HG02588 (cell line): ENCODE measurements at regions not wholly inside any gene's neighbourhood (a gene's known extent, or its start where the extent isn't known, plus 50 kb on each side); places are given as distances from the start of the nearest gene placed in this dataset.

ENCODE experiments used
- ATAC-seq: cut with Tn5 transposase; IDR thresholded peaks from one replicate; pipeline ENCODE4 v1.9.1; 2021; ENCODE audit warnings: mild to moderate bottlenecking, moderate library complexity; ENCODE audit not compliant: unreplicated experiment

DNA sequence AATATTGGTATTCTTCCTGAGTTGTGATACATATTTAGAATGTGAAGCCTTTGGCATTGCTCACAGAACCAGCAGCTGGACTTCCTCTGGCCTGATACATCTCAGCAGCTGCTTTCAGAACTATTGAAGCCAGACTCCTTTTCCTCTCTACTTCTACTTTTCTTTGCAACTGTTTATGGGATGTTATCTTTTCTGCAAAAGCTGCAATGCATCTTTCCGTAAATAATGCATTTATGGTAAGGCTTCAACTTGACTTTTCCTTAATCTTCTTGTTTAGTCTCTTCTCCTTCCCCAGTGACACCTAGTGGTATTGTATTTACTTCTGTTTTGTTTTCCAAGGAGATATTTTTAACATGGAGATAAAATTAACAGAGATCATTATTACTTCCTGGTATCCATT, 1548.7 kb downstream of the PCDH7 start:
- ATAC-seq, result no peak

DNA sequence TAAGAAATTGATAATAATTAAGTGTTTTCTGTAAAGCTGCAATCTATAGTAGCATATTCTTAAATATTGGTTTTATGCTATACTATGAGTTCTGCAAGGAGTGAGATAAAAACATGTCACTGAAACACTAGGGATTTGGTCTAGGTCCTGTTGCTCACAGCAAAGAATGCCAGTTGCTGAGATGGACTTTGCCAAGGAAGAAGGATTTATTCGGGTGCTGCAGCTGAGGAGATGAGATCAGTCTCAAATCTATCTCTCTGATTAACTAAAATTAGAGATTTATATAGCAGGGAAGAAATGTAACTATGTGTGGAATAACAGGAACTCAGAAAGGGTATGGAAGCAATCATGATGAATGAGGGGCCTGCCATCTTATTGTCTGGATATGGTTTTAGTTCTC, 1569.9 kb downstream of the PCDH7 start:
- ATAC-seq, result no peak

DNA sequence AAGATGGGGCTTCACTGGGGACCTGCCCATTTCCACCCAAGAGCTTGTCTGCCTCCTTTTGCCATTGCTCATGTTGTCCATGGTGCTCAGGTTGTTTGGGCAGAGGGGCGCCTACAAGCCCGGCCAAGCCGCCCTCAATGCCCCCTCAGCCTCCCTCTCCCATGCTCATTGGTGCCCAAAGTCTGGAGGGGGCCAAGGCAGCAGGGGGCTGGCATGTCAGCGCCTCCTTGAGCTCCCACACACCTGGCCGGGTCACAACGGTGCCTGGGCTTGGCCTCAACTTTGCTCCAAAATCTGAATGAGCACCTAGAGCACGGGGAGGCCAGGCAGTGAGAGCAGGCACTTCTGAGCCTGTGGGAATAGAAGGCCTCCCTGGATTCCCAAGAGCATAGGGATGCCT, 1598.8 kb downstream of the PCDH7 start:
- no peak for ATAC-seq

DNA sequence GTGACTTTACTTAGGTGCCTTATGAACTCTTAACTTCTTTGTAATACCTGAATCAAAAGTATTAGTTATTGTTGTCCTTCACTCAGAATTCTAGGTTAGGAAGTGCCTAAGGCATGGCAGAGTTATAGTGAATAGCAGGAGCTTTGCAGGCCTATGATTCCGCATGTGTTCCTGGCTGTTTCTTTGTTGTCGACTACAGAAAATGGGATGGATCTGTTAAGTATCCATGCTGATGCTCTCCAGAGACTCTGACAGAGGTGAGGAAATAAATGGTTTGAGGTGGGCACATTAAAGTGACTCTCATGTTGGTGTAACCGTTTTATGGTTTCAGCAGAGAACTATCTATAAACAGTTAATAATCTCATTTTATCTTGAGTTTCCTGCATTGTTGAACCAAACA, 1601.3 kb downstream of the PCDH7 start:
- no peak for ATAC-seq

DNA sequence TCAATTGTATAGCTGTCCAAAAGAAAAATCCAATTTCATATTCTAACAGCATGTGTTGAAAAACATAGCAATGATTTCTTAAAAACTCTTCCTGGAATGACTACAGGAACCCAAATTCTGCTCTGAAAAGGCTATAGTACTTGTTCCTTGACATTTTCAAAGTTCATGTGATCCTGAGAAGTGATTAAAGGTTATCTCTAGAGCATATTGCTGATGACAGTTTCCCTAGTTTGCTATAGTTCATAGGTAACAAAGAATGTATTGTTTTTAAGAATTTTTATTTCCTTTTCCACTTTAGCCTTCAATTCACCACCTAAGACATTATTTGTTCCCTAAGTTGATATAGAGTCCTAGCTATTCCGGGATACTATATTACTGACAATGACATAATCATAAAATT, 1614.6 kb downstream of the PCDH7 start:
- no peak for ATAC-seq

DNA sequence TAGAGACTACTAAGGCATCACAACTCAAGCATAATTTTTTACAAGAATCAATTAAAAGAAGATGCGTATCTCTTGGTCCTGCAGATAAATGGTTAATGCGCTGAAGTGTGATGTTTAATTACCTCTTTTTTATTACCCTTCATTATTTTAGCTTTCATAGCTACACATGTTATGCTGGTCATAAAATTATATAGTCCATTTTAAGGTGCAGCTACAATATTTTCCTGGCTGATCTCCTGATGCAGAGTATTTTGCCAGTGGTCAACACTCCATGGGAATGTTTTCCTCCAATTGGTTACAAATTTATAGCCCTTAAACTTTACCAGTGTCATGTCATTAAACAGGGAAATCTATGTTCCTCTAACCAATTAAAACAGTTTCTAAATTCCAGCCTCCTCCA, 1617.2 kb downstream of the PCDH7 start:
- no peak for ATAC-seq

DNA sequence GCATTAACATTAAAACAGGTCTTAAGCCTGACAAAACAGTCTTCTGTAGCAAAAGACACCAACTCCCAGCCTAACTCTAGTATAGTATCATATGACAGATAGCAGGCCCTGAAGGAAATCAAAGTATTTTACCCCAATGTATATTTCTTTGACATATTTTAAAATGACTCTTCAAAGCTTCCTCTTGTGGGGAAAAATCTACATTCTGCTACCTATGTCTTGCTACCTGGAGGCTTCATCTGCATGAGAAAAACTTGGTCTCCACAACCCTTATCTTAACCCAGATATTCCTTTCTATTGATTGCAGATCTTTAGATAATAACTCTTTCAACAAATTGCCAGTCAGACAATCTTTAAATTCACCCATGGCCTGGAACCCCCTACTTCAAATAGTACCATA, 1620.4 kb downstream of the PCDH7 start:
- no peak for ATAC-seq

DNA sequence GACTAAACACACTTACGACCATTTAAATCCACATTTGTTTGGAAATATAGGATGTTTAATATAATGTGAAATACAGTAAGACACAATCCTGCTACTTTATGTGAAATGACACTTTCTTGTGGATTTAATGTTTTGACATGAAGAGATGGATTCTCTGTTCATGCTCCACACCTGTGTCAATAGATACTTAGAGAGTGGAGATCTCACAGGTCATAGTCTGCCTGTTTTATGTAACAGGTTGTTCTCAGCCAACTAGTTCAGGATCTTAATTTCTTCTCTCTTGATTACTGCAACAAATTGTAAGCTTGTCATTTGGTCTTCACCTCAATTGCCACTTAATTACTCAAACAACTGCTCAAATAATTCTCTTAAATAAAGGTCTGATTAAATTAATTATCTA, 1621.2 kb downstream of the PCDH7 start:
- ATAC-seq, result no peak

DNA sequence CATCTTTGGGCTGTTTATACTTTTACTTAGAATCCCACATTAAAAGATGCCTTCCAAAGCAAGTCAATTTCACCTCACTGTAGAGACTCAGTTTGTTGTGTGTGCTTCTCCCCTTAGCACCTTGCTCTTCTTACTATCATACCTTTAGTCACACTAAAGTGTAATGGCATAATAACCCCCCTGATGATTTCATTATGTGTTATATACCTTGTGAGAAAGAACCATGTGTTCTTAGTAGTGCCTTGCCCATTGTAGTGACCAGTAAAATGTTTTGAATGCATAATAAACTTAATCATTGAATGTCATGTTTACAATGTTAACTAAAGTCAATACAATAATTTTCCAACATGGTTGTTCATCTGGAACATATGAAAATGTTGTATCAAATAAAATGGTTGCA, 1621.9 kb downstream of the PCDH7 start:
- ATAC-seq, result no peak

DNA sequence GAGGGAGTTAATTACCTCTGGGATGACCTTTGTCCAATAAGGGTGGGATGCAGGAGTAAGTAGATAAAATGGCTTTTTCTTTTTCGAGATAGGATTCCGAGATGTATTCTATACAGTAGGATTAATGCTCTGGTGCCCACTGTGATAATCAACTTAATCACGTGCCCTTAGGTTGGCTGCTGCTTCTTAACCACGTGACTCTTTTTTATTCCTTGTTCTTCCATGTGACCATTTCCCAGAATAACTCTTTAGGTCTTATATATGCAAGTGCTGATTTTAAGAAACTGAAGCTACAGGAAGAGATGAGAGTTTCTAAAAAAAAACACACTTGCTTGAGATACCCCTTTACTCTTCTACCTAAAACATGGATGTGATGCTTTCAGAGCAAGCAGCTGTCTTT, 1628.9 kb downstream of the PCDH7 start:
- ATAC-seq, result no peak

DNA sequence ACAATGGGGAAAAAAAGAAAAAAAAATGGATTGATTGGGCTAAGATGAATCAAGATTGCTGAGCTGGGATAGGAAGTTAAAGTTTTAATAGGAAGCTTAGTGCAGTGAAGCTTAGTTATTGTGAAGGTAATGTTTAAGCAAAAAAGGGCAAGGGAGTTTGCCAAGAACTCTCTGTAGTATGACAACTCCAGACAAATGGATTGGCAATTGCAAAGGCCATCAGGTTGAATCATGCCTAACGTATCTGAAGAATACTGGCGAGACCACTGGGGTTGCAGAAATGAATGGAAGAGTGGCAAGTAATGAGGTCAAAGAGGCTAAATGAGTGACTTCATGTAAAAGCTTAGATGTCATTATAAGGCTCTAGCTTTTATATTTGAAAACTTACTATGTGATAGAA, 1654.0 kb downstream of the PCDH7 start:
- no peak for ATAC-seq

DNA sequence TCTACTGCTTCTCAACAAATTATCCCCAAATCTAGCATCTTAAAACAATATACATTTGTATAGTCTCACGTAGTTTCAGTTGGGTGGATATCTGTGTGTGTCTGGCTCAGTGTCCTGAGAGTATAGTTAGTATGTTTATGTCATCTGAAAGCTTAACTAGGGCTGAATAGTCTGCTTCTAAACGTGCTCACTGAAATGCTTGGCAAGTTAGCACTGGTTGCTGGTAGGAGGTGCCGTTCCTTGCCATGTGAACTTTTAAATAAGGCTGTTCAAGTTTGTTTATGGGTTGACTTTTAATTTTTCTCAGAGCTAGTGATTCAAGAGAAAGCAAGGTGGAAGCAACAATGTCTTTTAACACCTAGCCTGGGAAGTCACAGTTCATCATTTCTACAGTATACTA, 1673.6 kb downstream of the PCDH7 start:
- ATAC-seq, result no peak

DNA sequence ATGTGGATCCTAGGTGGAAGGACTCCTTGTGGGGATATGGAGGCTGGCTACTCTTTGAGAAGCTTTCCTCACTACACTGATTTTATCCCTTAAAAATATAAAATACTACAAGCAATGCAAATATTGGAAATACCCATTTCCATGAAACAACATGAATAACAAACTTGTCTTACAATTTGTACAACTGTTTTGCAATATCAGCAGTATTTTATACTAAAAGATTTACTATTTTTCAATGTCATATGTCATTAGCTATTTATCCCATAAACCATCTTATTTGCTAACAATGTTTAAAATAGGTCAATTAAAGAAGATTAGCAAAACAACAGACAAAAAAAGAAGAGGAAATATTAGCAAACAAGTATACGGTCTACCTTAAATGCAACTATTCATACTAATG, 1674.1 kb downstream of the PCDH7 start:
- ATAC-seq, result no peak

DNA sequence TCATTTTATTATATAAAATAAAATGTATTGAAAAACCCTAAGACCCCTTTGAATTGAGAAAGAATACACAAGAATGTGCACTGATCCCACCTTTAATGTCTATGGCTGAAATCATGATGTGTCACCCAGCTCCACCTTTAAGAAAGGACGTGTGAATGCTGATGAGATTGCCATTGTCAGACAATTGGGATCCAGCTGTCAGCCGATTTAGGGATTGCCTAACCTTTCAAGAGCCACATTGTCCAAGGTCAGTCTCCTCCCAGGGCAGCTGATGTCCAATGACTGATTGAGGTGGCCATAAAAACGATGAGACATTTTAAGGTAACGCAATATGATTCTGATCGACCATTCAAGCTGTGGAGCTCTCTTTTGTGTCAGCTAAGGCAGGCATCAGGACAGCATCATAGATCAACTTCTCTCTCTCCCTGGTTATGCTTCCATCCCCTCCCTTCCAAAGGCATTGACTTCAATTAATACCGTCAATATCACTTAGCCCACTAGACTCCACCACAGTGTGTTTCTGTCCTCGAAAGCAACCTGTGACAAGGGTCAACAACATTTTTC, 1676.4 kb downstream of the PCDH7 start:
- ATAC-seq, result no peak

DNA sequence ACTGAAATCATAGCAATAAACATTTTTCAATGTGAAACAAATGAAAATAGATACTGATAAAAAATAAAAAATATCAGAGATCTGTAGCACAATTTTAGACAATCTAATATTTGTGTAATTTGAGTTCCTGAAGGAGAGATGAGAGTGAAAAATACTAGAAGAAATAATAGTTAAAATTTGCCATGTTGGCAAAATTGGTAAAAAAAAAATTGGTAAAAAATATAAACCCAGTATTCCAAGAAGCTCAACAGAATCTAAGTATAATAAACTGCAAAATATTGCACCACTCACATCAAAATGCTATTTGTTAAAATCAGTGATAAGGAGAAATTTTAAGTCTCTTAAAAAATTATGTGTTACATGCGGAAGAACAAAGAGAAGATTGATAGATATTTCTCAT, 1680.7 kb downstream of the PCDH7 start:
- no peak for ATAC-seq

DNA sequence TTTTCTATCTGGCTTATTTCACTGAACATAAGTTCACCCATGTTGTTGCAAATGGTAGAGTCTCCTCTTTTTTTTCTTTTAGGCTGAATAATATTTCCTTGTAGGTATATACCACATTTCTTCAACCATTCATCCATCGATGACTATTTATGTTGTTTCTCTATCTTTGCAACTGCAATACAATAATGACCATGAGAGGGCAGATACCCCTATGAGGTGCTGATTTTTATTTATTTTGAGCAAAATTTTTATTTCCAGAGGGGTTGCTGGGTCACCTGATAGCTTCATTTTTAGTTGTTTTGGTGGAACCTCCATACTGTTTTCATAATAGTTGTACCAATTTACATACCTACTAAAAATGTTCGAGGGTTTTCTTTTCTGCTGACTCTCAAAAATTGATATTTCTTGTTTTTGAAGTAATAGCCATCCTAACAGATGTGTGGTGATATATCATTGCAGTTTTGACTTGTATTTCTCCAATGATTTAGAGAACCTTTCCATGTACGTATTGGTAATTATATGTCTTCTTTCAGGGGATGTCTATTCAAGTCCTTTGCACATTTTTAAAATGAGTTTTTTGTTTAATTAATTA, 1697.0 kb downstream of the PCDH7 start:
- ATAC-seq, result no peak

DNA sequence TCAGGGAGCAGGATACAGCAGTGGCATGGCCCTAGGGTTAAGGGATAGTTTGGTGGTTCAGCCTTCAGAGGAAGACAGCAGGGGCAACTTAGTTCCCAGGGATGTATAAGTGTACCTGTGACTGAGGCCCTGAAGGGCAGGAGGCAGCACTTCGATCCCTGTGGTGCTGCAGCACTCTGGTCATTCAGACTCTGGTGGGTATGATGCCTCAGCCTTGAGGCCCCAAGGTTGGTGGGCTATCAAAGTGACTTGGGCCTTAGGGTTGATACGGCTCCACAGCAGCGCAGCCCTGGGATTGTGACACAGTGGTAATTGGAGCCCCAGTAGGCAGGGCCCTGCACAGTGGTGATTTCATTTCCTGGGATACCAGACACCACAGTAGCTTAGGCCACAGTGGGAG, 1703.1 kb downstream of the PCDH7 start:
- no peak for ATAC-seq

DNA sequence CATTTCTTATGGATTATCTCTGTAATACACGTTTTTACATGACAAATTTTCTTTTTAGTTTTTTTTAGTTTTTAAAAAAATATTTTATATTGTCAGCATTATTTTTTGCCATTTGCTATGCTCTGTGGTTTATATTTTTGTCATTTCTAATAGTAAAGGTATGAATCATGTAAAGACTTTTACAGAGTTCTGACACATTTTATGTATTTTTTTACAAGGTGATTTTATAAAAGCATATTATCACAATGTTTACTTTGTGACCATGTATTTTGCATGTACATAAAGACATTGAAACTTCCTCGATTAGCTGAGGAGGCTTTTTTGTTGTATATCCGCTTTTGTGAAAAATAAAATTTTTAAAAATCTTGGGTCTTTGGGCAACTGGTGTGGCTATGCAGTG, 1705.1 kb downstream of the PCDH7 start:
- ATAC-seq, result no peak

DNA sequence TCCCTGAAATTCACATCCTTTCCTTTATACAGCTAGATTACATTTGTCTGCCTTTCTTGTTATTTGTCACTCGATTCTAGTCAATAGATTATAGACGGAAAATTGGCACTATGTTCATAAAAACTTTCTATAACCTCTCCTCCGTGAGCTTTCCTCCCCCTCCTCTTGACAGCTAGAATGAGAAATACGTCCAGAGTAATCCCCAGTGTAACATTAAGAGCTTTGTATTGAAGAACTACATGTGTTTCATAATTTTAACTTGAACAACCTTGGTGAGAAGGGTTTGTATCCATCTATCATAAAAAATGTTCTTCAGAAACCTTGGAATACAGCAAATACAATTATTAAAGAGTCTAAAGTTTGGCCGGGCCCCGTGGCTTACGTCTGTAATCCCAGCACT, 1707.4 kb downstream of the PCDH7 start:
- no peak for ATAC-seq

DNA sequence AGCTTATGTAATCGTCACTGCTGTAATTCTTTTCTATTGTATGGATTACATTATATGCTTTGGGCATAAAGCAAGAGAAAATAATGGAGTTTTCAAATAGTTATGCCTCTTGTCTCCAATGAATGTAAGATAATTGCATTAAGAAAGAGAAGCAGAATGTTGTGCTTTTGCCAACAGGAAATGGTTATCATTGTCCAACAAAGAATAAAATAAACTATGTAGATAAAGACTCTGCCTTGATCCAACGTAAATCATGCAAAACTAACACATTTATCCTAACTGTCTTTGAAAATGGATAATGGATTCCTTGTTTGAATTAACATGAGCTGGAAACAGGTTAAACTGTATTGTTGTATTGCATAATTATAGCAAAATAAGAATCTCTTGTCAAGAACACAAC, 1709.0 kb downstream of the PCDH7 start:
- ATAC-seq, result no peak

DNA sequence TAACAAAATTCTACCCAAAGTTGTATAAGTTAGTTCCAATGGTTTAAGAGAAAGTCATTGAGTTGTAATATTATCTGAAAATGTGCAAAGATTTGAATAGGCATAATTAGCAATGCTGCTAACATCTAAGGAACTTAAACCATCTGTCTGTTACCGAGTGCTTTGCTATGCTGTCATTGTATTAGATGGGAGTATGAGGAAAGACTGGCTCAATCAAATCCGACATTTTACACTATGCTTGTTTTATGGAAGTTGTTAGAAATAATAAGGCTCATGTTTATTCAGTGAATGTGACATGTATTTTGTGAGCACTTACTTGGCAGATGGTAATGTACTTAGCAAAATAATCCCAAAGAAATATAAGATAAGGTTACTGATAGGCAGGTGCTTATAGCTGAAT, 1715.1 kb downstream of the PCDH7 start:
- no peak for ATAC-seq

DNA sequence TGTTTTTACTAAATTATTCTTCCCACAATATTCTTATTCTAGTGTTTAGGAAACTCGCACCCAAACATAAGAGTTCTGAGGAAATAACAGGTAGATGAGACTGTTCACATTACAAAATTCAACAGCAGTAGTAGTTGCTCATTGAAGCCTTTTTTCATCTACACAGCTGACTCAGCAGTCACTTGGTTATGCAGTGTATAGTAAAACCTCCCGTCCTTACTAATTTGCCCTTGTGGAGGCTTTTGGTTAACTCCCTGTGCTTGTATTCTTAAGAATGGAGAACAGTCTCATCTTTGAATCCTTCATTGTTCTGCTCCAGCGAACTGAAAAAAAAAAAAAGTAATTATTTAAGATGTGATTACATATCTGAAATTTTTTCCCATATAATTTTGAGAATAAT, 1716.6 kb downstream of the PCDH7 start:
- no peak for ATAC-seq

DNA sequence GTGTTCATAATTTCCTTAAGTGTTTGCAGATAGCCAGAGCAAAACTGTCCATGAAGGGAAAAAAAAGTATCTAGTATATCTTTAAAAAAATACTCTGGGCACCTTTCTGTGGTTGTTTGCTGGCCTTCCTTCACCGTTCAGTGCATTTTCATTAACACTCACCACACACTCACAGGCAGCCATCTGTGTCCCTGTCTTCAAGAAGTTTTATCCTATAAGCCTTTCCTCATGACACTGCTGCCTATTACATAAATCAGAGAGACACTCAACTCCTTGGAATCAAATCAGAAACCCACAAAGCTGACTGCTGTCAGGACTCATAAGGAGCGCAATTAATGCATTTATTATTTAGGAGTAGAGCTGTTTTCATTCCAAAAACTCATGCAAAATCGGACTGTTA, 1720.2 kb downstream of the PCDH7 start:
- ATAC-seq, result no peak
